Activated CD4-positive, alpha-beta T cell treated with anti-CD3 and anti-CD28 coated beads for 4 hours (primary cell): ENCODE measurements at regions not wholly inside any gene's neighbourhood (a gene's known extent, or its start where the extent isn't known, plus 50 kb on each side); places are given as distances from the start of the nearest gene placed in this dataset.
A peak's percentile ranks its signal among the peaks of the same experiment; 100 is the strongest.
"Not testable (repeated sequence)": the region's sequence is repeated elsewhere in the genome, so short reads cannot be mapped to it uniquely, and the experiment has no call there.

Experiments
- DNase-seq, 2 donors: peaks; one replicate each; pipeline ENCODE4 v3.0.0-alpha.2; 2020

DNA sequence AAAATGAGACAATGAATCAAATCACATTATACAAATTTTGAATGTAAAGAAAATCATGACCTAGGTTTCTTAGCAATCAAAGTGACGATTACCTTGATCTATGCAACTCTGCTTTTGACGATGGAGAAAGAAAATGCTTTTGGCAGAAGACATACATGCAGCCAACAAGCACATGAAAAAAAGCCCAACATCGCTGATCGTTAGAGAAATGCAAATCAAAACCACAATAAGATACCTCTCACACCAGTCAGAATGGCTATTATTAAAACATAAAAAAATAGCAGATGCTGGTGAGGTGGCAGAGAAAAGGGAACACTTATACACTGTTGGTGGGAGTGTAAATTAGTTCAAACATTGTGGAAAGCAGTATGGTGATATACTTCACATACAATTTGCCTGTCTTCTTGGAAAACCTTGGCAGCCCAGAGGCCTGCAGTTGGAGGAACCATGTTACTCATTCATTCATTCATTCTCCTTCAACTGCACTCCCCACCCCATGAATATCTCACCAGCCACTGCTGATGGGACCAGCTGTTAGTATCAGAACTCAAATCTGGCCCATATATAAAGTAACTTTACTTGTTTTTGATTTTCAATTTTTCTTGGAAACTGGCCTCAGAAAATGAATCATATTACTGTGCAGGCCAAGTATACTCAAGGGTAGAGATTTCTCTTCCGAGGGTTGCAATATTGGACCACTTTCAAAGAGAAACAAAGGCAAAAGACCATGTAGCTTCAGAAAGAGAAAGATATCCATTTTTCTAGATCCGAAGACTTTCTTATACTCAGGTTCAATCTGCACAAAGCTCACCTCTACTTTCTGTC is 358.6 kb upstream of the ARHGEF26 start:
- DNase-seq = no peak

DNA sequence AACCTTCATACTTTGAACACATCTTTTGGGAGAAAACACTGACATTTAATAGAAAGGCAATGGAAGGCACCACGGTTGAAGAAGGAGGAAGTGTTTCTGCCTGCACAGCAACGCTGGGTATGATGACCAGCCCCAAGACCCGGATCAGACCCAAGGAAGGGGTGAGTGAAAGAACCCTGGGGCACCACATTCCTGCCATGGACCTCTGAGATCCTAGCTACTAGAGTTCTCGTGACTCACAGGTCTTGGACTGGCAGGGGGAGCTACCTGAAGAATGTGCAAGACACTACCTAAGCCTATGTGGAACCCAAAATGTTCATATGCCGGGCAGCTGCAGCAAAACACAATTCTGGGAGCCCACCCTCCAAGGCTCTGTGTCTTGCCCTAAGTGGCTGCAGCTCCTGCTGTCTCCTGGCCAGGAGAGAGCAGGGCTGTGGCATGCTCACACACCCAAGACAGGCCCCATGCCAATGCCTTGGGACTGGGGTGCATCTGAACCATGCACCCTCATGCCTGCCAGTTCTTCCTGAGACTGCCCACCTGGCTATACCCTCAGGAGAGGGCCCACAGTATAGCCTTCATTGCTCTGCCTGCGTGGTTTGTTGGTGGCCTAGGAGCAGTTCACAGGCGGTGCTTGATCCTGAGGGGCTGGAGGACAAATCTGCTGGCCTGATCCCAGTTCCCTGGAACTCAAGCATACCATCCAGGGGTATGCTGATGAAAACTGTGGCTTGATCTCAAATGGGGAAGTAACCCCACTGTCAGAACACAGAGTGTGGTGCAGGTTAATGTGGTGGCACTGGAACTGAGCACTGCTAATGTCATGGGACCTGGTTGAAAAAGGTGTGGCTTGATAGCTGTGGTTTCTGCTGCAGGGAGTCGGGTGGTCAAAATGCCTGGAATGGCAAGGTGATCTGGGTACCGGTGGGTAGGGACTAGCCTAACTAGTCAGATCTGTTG is 353.3 kb upstream of the ARHGEF26 start:
- no peak for DNase-seq

DNA sequence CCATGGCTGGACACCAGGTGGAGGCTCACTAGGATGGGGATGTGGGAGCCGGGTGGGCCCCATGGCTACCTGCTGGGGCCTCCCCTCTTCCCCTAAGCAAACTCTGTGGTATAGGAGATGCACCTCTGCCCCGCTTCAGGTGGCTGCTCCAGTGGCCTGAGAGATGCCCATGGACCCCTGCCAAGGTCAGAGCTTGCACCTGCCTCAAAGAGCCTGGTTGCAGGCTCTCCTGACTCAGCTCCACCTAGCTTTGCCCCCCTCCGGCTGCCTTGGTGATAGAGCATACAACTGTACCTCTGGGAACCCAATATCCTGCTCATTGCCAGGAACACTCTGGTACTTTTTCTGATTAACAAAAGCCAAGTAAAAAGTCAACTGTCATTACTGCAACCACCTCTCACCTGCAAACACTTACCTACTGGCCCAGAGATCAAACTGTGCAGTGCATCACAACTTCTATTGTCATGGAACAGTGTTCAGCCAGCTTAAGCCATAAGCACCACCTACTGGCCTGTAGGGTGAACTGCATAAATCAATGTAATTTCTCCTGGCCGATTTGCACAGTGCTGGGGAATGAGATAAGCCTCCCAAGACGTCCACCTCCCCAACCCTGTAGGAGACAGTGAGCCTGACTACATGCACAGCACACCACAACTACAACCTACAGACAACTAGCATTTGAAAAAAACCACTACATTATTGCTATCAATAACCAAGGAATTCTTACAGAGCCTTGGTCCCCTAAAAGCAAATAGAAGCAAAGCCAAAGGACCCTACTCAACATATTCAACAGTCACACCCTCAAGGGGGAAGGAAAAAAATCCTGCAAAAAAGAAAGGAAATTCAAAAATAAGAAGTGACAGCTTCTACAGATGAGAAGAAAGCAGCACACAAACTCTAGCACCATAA is 352.4 kb upstream of the ARHGEF26 start:
- DNase-seq = peak; percentile 36 to 54

DNA sequence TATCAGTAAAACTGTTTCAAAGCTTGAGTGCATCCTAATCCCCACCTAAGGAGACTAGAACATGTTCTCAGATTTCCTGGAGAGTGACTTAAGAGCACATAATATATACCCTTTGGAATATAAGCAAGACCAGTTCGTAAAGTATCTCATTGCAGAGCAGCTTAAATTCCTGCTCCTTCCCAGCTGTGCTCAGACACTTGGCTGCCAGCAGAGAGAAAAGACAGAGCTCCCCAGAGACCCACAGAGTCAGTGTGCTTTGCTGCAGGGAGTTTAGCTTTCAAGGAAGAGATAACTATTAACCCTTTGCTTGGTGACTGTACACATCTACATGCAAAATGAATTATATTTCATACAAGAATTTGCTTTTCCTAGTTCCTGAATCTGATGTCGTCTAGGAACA is 338.1 kb upstream of the ARHGEF26 start:
- no peak for DNase-seq

DNA sequence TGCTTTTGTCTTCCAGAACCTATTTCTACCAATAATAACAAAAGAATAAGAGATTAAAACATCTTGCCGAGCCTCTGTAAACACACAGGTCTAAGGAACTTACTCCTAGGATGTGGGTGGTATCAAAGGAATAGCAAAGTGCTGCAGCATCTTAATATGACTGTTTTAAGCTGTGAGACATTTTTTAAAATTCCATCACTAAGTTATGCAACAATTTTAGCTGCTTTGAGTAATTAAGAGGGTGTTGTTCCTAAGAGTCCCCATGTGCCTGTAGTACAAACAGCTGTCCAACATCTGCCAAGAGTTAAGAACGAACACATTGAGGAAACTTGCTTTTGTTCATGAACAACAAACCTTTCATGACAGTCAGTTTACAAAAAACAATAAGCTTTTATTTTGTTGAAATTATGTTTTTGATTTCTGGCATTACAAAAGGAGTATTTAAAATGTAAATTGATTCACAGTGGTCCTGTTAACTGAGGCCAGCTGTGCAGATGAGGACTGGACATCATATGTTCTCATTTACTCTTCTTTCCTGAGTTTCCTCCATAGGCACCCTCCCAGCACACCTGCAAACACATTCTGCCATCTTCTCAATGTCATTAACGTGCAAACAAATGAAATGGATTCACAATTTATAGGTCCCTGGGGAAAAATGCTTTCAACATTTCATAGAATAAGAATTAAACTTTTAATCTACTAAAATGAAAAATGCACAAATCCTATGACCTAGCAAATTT is 337.3 kb upstream of the ARHGEF26 start:
- DNase-seq = no peak

DNA sequence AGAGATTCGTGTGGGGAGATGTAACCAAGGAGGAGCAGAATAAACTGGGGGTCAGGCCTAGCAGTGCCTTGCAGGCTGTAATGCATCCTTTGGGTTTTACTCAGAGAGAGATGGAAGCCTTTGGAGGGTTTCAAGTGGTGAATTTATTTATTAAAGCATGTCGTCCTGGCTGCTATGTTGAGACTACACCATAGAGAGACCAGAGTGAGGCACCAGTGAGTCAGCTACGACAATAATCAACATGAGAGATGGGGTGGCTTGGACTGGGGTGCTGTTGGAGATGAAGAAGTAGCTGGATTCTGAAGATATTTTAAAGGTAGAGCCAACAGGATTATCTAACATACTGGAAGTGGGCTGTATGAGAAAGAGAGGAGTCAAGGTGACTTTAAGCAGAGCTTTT is 335.3 kb upstream of the ARHGEF26 start:
- no peak for DNase-seq

DNA sequence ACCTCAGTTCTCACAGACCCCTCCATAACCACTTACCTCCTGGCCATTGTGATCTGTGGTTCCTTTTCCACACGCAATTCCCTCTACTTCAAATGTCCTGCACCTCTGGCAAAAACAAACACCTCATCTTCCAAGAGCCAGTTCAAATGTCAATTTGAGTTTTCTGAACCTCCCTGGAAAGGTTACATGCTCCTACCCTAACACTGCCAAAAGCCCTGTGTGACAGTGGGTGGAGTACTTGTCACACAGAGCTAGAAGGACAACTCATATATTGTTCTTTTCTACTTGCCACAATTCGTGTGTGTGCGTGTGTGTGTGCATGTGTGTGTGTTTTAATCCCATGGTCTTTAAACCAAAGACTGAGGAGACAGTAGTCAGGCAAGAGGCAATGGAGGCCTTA is 331.8 kb upstream of the ARHGEF26 start:
- no peak for DNase-seq

DNA sequence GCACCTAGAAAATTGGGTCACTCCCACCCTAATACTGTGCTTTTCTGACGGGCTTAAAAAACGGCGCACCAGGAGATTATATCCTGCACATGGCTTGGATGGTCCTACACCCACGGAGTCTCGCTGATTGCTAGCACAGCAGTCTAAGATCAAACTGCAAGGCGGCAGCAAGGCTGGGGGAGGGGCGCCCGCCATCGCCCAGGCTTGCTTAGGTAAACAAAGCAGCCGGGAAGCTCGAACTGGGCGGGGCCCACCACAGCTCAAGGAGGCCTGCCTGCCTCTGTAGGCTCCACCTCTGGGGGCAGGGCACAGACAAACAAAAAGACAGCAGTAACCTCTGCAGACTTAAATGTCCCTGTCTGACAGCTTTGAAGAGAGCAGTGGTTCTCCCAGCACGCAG is 324.1 kb upstream of the ARHGEF26 start:
- DNase-seq = not testable (repeated sequence)

DNA sequence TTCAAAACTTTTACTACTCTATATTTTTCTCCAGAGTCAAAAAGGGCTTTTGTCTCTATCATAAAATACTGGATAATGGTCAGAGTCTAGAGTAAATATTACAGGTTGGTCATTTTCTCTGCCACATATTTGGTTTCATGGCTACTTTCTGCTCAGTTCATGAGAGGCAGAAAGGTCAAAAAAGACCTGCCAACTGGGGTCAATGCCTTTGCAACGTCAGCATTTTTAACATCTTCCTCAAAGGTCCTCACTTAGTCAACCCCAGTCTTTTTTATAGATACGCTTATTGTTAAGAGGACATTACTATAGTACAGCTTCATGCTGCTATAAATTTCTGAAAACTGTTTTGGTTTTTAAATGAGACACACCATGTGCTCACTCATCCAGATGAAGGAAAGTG is 312.1 kb upstream of the ARHGEF26 start:
- no peak for DNase-seq

DNA sequence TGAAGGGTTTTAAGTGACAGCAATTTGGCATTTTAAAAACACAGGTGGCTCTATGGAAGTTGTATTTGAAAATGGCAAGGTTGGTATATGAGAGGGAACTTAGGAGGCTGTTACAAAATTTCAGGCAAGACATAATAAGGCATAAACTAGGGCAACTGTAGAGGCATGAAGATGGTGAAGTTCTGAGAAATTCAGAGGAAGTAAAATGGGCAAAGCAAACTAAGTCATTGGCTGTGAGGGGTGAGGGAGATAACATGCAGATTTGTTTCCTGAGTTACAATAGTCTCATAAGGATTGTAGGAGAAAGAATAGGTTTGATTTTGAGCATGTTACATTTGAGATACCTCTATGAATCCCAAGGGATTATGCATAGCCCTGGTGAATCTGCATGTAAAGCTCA is 302.9 kb upstream of the ARHGEF26 start:
- no peak for DNase-seq

DNA sequence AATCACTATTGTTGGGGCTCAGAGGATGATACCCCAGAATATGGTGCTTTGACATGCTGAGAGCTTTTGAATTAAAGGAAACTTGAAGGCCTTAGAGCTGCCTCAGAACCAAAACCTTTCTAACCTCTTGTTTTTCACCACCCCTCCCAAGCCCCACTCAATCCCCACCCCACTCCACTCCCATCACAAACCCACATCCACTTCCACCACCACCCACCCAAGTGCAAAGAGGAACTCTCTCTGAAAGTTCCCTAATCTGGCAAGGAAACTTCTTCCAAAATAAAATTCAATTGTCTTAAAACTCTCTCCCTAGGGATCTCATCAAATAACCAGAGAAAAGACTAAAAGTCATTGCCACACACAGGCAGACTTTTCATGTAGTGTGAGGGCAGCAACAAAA is 301.2 kb upstream of the ARHGEF26 start:
- DNase-seq = no peak

DNA sequence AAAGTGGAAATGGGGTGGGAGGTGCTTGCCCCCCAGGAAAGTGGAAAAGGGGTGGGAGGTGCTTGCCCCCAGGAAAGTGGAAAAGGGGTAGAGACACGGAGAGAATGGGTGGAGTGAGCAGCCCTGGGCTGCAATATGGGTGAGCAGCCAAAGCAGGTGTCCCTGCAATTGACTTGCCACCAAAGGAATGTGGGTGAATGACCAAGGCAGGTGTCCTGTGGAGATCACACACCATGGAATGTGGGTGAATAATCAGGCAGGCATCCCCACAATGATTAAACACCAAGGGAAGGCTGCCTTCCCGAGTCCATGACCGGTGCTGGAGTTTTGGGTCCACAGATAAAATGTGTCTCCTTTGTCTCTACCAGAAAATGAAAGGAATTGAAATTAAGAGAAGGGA is 292.8 kb upstream of the ARHGEF26 start:
- not testable (repeated sequence) for DNase-seq

DNA sequence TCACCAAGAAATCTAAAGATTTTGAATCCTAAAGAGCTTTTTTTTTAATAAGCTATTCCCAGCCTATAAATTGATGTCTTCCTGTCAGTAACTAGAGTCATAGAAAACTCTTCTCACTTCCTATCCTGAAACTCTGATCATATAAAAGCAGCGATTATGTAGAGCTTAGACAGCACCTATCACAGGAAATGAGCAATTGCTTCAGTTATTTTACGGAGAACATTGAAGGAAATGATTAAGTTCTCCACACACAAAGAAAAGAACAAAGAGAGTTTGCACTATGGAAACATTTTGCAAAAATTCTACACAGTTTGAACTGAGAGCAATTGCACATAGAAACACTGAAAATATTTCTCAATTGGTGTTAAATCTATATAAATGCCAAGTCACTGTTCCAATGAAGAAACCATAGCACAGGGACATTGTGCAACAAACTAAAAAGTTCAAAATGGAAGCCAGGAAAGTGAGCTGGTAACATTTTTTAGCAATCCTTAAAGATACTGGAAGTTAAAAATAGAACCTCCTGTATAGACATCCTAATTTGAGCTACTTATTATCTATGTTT is 291.5 kb upstream of the ARHGEF26 start:
- no peak for DNase-seq

DNA sequence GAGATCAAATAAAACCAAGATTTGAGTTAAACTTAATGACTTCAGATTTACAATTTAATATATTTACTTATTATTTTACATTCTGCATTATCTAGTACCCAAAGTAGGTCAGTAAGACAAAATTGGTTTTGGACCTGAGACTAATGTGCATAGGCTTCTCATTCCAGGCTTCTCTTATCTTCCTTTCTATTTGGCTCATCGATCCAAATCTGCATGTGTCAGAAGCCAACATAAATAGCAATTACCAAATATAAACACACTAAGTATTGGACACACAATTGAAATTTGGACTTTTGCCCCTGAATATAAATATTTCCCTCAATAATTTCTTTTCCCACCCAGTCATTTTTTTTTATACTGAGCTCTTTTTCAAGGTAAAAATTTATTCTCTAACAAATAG is 290.6 kb upstream of the ARHGEF26 start:
- DNase-seq = no peak

DNA sequence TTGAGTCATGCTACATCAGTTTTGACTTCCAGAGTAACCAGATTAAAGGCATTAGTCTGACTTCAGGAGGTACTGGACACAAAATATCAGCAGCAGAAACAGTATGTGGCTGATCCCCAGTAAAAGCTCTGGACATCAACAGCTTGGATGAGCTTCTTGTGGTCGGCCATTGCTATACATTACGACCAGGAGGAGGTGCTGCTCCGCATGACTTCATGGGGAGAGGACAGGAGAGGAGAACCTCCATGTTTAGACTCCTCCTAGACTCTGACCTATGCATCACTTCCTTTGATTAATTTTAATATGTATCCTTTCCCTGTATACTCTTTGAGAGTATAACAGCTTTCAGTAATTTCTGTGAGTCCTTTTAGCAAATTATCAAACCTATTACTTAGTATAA is 285.6 kb upstream of the ARHGEF26 start:
- DNase-seq = no peak

DNA sequence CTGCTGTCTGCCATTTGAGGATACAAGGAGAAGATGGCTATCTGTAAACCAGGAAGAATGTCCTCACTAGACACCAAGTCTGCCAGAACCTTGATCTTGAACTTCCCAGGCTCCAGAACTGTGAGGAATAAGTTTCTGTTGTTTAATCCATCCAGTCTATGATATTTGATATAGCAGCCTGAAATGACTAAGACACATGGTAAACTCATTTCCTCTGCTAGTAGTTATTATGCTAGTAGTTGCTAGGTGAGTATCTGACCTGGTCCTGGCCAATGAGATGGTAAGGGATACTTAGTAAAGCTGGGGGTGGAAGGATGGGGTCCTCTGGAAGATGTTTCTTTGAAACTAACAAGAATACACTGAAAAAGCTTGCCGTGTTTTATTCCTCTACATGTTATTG is 280.7 kb upstream of the ARHGEF26 start:
- no peak for DNase-seq

DNA sequence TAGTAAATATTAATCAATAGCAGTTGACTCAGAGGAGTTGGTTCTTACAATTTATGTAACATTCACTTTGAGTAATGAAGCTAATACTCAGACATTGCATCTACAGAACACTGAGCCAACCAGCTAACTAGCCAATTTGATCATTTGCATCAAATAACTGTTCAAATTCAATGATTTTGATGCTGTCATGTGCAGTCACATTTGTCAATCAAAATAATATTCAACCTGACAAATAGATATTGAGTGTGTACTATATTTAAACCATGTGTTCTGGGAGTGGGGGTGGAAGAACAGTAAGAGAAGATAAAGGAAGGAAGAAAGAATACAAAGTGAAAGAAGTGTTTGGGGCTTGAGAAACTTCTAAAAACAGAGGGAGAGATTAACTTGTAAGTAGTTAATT is 277.2 kb upstream of the ARHGEF26 start:
- no peak for DNase-seq

DNA sequence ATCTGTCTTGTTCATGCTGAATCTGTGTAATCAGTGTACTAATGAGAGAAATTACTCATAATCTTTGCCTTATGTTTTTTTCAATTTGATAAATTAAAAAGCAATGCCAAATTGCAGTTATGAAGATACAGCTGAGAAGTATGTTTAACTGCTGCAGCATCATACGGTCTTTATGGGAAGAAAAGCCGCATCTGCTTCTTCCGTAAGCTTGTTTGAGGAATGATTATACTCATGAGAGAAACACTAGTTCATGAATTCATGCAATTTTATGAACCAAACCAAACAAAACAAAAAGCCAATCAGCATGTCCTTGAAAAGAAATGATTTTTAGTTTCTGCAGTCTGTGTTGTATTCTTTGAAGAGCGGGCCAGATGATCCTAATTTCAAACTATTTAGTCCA is 275.9 kb upstream of the ARHGEF26 start:
- no peak for DNase-seq

DNA sequence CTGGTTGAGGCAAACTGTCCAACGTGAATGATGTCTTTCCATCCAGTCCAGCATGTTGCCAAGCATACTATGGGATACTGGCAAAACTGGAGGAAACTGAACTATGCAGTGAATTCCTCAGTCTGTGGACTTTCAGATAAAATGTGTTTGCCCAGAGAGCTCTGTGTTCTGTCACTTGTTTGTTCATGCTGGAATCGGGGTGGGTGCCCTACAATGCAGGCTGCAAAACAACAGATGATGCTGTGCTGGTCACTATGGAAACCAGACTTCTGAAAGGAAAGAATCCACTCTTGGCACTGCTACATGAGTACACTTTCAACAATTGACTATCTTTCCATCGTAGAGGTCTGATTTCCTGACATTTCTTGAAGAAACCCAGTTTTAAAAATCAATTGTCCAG is 272.5 kb upstream of the ARHGEF26 start:
- no peak for DNase-seq

DNA sequence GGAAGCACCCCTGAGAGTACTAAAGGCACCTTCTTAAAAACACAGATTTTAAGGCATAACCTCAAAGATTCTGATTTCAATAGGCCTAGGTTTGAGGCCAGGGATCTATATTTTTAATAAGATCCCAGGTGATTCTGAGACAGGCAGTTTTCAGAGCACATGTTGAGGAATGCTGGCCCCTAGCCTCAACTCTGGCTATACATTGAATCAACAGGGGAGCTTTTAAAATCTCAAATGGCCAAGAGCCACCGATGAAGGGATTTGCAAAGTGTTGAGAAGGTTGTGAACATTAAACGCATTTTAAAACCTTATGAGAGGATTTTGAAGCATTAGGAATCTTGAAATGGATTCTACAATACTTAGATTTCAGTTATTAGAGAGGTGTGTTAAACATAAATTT is 268.8 kb upstream of the ARHGEF26 start:
- no peak for DNase-seq

DNA sequence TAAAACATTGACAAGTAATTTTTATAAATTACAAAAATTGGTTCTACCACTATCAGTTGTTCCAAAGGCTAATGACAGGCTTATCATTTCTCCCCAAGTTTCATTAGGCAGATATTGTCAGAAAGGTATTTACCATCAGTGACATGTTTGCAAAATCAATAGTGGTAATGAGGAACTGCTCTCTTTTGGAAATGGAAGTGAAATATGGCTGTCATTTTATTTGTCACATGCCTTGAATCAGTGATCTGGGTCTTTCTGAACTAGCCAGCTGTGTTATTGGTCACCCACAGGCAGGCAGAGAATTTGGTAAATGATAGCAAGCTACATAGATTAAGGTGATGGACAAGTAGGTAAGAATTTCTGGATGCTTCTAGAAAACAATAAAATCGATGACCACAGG is 268.0 kb upstream of the ARHGEF26 start:
- DNase-seq = no peak

DNA sequence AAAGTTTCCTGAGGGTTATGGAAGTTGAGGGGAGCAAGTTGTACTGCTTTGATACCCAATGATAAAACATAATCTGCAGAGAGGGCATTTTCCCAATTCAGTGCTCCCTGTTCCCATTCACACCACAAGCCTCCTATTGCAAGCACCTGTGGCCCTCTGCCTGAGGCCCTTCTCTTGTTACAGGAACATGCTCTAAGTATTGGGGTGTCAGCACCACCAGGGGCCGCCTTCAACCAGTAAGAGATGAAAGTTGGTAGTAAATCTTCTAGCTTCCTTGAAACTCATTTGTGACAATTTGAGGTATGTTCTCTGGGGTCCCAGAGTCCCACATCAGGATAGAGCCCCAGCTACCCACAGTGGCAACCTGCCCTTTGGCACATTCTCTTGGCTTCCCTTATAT is 265.4 kb upstream of the ARHGEF26 start:
- no peak for DNase-seq
